HG03439 (cell line): ENCODE measurements at regions not wholly inside any gene's neighbourhood (a gene's known extent, or its start where the extent isn't known, plus 50 kb on each side); places are given as distances from the start of the nearest gene placed in this dataset.

Experiments used
- ATAC-seq: cut with Tn5 transposase; IDR thresholded peaks from one replicate; pipeline ENCODE4 v1.9.1; 2021; ENCODE audit warnings: mild to moderate bottlenecking, moderate library complexity; ENCODE audit not compliant: unreplicated experiment

GRCh38 chr2:9738062-9738461 lies 105.2 kb upstream of the TAF1B start:
- no peak for ATAC-seq

- peak; percentile 42 for ATAC-seq
Observed at GRCh38 chr2:9738535-9739496, 104.5 kb upstream of the TAF1B start.

- no peak for ATAC-seq
Observed at GRCh38 chr2:9739531-9739964, 103.7 kb upstream of the TAF1B start.

- no peak for ATAC-seq
Observed at GRCh38 chr2:9740382-9741073, 102.7 kb upstream of the TAF1B start.

- ATAC-seq: no peak
Observed at GRCh38 chr2:9741110-9741509, 102.2 kb upstream of the TAF1B start.

- no peak for ATAC-seq
Observed at GRCh38 chr2:9742601-9743000, 100.7 kb upstream of the TAF1B start.

GRCh38 chr2:9744256-9745004 lies 98.8 kb upstream of the TAF1B start:
- ATAC-seq: no peak

GRCh38 chr2:9745153-9745899 lies 97.9 kb upstream of the TAF1B start:
- no peak for ATAC-seq

- no peak for ATAC-seq
Observed at GRCh38 chr2:9747396-9747795, 95.9 kb upstream of the TAF1B start.

GRCh38 chr2:9748577-9748976 lies 94.7 kb upstream of the TAF1B start:
- no peak for ATAC-seq

- no peak for ATAC-seq
Observed at GRCh38 chr2:9749546-9750223, 93.6 kb upstream of the TAF1B start.

GRCh38 chr2:9750224-9751215 lies 92.8 kb upstream of the TAF1B start:
- ATAC-seq: no peak

- no peak for ATAC-seq
Observed at GRCh38 chr2:9751831-9752230, 91.4 kb upstream of the TAF1B start.

- ATAC-seq: peak; percentile 33
Observed at GRCh38 chr2:9752441-9753275, 90.6 kb upstream of the TAF1B start.

- ATAC-seq: peak; percentile 58
Observed at GRCh38 chr2:9753276-9753600, 90.0 kb upstream of the TAF1B start.

GRCh38 chr2:9753665-9754531 lies 89.4 kb upstream of the TAF1B start:
- ATAC-seq: peak; percentile 45

GRCh38 chr2:9754532-9754887 lies 88.8 kb upstream of the TAF1B start:
- ATAC-seq: no peak
